NCI-H2081 treated with DMSO at 0.1 percent for 48 hours (cell line): ENCODE measurements at regions not wholly inside any gene's neighbourhood (a gene's known extent, or its start where the extent isn't known, plus 50 kb on each side); places are given as distances from the start of the nearest gene placed in this dataset.
"Not testable (repeated sequence)": the region's sequence is repeated elsewhere in the genome, so short reads cannot be mapped to it uniquely, and the experiment has no call there.

Experiments used
- DNase-seq: peaks from one replicate; lab custom pipeline; 2025; lab: John Stamatoyannopoulos, UW

DNA sequence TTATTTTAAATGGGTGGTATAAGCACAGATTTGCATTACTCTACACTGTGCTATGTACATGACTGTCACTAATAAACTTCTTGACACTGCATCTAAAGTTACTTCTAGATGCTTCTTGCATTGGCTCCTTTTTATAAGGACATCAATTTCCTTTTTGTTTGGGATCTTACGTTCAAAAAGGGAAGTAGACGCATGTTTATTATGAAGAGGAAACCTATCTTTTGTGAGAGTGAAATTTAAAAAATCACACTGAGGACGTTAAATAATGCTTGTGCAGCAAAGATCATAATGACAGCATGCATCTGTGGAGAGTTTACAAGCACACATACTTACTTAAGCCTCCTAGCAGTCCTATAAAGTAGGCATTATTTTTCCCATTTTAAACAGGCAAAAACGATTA is 479.5 kb downstream of the CD83 start:
- no peak for DNase-seq

DNA sequence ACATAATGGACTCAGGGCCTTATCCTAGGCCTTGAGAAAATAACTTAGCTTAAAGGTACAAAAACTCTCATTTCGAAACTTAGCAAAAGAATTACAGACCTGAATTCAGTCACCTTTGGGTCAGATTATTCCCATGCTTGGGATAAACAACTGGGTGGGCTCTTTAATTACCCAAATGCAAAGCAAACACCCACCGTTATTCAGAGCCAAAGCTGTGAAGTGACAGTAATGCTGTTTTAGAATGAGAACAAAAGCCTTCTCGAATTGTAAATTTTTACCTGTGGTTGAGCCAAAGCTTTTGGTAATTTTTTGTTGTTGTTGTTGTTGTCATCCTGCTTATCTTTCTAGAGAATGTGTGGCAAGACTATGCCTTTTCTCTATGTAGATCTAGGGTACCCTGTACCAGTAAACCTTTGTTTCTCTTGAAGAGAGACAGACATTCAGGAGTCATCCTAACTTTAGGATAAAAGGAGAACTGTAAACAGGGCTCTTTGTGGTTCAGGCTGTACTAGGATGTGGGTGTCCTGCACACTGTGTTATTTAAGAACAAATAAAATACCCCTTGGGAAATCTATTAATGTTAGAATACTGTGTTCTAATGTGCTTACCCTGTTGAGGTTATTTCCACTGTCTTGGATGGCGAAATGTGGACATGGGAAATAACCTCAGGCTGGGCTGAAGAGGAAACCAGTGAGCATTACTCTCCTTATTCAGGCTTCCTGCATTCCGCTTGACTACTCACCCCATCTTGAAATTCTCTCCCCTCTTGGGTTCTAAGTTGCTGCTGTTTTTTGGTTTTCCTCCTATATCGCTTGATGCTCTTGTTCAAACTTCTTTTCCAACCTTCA is 480.7 kb downstream of the CD83 start:
- no peak for DNase-seq

DNA sequence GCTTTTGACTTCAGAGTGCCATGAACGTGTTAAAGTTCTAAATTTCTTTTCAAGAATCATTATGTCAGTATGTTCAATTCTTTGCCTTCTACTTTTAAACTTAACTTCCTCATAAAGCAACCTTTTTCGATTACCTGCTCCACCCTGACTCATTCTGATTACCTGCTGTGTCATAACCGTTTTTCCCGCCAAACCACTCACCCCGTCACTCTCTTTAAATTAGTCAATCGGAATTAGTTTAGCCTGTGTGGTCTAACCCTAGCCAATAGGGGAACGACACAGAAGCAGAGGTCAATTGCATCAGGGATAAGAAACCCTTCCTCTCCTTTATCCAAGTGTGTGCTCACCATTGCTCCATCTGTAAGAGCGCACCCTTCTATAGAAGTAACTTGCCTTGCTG is 482.7 kb downstream of the CD83 start:
- DNase-seq = not testable (repeated sequence)

DNA sequence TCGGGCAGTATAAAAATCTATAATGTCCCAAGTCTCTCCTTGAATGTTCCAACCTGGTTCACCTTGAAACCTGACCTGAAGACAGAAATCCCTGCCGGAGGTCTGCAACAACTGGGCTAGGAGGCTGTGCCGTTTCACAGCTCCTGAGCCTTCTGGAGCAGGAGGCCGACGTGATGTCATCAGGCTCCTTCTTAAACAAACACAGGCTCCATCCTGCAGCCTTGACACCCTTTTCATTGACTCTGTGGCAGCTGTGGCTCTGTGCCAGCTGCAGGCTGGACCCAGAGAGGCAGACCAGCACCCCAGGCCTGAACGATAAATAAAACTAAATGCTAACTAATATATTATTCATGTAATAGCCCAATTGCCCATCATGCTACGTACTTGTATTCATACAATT is 483.9 kb downstream of the CD83 start:
- DNase-seq = peak; percentile 13

DNA sequence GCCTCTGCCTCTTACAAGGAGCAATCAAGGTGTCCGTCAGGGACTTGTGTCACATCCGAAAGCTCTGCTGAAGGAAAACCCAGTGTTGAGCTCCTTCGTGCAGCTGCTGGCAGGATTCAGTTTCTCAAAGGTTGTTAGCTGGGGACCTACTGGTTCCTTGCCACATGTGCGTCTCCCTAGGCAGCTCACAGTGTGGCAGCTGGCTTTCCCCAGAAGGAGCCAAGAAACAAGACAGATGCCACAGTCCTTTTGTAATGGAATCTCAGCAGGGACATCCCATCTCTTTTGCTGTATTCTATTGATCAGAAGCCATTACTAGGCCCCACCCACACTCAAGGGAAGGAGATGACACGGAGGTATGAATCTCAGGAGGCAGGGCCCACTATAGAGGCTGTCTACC is 488.8 kb downstream of the CD83 start:
- no peak for DNase-seq

DNA sequence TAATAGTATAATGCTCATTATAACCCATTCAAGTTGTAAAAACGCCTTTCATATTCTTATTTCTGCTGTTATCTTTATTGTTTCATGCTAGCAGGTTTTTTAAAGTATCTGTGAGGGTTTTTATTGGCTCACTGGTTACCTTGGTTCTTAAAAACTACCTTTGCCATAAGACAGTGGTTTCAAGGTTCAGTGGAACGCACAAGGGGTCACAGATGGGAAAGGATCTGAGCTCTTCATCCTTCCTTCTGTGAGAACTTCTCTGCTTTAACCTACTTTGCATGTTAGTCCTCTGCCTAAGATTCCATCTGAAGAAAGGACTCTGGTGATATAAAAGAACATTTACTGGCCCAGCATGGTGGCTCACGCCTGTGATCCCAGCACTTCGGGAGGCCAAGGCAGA is 492.6 kb downstream of the CD83 start:
- DNase-seq = no peak

DNA sequence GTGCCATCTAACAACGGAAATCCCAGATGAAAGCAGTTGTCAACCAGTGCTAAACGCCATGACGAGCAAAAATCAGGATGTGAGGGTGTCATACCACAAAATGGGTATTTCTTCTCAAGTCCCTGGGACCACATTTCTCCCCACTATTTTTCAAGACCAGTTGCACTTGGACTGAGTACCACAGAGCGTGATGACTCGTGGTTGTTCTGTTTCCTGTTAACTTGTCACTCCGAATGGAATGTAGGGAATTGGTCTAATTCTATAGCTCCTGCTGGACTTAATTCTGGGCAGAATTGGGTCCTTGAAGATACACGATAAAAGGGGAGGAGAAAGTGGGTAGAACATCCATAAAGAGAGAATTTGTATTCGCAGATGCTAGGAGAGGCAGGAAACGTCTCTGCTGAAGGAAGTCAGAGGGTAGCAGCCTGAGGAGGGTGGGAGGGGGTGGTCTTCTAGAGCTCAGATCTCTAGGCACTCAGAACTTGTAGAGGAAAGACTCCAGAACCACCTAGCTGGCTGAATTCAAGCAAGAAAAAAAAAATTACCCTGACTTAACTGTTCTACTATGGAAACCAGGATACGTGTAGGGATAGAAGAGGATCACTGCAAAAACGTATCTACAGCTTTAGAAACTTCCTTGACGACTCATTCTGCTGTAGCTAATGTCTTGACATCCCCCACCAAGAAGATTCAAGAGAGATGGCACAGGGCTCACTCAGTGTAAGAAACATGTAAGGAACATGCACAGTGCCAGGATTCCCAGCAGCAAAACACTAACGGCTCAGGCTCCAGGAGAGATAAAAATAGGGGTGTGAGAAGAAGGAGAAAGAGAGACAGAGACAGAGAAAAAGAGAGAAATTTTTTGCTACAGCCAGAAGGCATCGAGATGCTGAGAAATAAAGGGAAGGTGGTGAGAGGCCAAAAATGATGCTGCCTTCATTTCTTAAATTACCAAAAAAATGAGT is 494.7 kb downstream of the CD83 start:
- DNase-seq = no peak

DNA sequence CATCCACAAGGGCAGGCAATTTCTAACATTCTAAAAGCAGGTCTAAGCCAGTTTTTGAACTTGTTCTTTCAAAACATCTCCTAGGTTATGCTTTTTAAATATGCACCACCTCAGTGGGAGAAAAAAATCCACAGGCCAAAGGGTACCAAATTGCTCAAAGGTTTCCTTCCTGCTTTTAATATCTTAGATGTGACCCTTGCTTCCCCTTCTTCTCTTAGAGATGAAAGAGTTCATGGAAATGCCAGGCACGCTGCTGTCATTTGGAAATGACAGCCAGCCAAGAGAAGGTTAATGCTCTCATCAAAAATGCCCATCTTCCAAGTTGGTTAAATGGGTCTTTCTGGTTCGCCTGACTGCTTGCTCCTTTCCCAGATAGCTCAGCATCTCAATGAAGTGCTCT is 497.1 kb downstream of the CD83 start:
- DNase-seq = no peak

DNA sequence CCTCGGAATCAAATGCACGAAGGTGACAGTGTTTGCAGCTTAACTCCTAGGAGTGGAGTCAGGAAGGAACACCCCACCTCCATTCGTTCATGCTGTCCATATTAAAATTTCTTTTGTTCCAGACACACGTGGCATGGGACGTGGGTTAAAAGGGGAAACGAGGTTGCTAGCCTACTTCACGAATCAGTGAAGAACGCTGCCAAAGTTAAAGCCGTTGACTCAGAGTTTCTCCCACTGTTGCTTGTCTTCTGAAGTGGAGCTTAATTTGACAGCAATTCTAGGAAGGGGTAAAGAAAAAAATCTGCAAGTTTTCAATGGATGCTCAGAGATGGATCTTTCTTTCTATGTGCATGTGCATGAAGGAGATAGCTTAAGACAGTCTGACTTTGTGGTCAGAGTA is 499.1 kb downstream of the CD83 start:
- DNase-seq = no peak

DNA sequence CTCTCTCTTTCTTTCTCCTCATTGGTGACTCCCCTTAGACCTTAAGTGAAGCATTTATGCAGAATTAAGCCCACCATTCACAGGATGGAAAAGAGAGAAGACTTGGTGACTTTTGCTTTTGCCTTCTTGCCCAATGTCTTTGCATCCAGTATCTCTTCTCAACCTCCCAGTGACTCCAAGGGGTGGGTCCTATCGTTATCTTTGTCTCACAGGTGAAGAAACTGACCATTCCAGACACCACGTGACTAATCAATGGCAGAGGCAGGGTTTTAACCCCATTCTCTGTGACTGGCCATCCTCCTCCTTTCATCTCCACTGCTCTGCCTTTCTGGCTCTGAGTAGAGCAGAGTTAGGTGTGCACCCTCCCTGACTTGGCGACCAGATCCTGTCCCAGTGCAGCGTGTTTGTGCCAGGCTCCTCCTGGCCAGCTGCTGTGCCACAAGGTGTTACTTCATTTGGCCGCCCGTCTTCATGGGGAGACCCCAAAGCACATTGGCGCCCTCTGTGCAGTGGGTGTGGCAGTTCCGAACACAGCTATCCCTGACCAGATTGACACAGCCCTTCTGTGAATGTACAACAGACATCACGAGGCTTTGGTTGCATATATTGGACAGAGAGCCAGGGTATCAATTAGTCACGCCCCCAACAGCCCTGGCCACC is 501.3 kb downstream of the CD83 start:
- no peak for DNase-seq

DNA sequence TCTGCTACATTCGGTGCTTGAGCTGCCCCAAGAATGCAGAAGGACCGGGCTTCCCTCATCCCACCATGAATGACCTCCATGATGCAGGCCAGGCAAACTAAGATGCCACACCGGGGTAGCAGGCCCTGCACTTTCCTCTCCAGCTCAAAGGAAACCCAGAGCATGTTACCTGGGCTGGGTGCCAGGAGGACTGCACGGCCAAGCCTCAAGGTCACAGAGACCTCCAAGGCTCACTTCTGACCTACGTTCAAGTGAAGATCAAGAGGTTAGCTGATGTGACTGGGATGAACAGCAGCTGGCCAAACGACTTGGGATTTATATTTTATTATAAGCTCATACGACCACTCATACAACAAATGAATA is 501.8 kb downstream of the CD83 start:
- no peak for DNase-seq

DNA sequence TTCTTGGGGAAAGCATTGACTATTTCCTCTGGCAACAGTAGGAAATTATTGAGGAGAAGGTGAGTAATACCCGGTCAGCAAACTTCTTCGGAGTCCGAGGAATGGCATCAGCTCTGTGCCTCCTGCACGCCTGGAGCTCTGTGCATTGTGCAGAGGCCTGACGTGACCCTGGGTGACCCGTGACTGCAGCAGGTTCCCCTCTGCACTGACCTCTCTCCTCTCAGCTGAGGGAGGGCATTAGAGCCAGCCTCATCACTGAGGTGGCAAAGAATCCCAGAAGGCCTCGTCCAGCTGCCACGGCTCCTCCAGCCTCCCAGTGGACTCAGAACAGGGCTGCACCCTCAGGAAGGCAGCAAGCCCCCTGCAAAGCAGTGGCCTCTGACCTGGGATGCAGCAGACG is 502.9 kb downstream of the CD83 start:
- no peak for DNase-seq

DNA sequence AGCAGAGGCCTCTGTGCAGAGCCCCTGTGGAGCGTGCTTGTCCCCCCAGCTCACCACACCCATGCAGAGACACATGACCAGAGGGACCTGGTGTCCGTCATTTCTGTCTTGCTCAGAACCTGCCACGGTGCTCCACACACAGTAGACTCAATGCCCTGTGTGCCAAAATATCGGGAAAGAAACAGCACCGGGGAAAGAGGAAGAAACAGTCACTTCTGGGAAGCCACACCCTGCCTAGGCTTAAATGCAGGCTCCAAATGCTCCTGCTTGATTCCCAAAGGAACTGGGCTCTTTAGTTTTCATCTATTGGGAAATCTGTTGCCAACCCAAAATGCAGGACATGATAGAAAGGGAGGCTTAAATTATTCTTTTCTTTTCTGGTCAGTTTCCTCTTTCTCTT is 503.9 kb downstream of the CD83 start:
- no peak for DNase-seq

DNA sequence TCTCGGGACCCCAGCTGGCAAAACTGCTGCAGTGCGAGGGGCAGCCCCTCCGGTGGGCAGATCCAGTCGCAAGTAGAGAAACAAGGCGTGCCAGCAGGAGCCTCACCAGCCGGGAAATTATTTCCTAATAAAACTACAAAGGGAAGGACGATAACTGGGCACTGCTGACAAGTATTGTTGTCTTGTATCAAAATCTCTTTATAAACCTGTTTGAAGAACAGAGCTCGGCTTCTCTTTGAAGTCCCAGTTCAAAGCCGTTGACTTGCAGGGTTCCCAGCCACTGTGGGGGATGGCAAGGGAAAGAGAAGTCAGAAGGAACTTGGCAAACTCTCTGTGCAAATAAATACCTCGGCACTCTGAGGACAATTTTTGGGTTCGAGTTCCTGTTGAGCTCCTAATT is 504.5 kb downstream of the CD83 start:
- no peak for DNase-seq

DNA sequence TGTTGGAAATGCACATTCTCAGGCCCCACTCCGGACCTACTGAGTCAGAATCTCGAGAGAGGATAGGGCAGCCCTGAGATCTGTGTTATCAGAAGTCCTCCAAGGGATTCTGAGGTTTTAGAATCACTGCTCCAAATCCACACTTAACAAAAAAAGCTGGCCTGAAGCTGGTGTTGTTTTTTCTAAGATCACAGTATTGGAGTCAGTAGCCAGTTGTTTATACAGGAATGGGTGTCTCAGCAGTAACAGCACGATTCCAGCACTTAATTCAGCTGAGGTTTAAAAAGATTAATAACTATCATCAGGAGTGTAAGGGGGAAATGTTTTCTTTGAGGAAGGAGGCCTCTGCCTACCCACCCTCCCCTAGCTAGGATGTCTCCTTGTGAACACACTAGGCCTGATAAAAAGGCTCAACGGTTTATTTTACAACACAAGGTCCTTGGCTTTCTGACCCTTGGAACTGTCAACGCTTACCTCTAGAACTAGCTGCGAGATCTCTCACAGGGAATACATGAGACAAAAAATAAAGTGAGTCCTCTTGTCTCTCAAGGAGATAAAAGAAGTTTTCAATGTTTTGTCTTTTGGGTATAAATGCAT is 505.4 kb downstream of the CD83 start:
- no peak for DNase-seq

DNA sequence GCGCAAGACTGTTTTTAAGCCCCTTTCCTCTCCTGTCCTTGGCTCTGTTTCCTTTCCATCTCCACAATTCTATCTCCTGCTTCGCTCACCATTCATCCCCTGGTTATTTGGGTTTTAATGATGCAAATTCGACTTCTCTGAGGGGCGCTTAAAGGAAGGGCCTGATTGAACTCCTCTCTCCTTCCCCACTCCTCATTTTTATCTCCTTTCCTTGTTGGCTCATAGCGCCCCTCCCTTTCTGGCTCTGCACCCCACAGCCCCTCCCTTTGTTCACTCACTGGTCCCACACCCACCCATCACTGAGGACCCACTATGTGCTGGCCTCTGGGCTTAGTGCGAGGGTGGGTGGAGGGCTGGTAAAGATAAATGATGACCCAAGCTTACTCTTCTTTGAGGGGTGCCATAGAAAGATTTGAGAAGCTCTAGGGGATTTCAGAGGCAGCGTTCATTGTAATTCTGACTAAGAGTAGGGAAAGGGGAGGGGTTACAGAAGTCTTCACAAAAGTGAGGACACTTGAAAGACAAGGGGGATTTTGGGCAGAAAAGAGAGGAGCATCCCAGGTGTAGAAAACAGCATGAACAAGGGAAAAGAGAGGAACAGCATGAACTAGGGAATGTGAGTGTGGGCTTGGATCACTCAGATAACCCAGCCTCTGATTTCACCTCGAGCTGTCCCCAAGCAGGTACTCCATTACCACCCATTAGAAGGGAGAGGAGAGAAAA is 507.8 kb downstream of the CD83 start:
- no peak for DNase-seq

DNA sequence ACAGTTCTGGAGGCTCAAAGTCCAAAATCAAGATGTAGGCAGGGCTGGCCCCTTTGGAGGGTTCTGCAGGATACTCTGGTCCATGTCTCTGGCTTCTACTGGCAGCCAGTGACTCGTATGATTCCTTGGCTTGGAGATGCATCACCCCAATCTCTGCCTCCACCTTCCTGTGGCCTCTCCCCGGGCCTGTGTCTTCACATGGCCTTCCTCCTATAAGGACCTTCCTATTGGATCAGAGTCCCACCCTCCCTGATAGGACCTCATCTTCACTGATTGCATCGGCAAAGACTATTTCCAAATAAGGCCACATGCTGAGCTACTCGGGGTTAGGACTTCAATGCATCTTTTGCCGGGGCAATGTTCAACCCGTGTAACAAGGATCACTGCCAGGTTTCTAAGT is 509.0 kb downstream of the CD83 start:
- no peak for DNase-seq

DNA sequence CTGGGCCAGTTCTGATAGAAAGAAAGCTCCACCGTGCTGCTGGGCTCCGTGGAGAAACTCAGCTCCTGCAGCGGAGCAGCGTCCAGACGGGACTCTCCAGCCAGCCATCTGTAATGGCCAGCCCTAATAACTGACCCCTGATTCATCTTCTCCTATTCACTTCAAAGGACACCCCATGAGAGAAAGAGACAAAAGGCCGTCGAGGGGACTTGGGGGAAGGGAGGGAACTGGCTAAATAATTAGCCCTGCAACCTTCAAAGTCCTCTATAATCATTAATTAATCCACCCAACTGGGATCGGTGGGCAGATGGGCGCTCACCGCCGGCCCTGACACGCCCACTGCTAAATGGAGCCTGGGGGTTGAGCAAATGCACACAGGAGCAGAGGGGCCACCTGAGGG is 512.4 kb downstream of the CD83 start:
- no peak for DNase-seq

DNA sequence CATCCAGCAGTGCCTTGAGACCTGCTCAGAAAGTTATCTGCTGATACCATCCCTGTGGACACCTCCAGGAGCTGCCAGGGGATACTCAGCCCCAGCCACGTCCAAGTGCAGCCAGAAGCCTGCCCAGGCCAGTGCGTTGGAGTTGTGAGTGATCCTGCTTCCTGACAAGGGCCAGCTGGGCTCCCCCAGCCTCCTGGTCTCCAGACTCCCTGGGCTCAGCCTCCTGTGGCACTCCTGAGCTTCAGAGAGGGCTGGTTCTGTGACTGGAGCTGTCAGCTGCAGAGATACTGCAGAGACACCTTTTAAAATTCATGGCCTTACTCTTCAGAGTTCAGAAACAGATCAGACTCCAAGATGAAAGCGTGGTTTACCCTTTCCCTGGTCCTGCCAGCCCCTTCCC is 515.9 kb downstream of the CD83 start:
- DNase-seq = no peak

DNA sequence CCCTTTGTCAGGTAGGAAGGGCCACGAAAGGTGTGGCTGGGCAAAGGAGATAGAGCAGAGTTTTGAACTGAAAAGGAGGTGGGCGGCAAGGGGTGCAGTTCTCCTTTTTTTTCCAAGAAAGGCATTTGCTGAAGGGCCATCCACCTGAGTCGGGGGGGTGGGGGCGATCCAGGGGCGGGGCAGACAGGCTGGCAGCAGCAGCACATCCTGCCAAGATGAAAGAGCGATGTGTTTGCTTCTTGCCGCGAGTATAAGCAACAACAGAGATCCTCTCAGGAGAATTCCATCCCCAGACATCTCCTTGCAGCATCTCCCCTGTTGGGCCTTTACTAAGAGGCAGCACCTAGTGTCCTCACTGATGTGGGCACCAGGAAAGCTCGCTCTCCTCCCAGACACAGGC is 516.5 kb downstream of the CD83 start:
- DNase-seq = no peak

DNA sequence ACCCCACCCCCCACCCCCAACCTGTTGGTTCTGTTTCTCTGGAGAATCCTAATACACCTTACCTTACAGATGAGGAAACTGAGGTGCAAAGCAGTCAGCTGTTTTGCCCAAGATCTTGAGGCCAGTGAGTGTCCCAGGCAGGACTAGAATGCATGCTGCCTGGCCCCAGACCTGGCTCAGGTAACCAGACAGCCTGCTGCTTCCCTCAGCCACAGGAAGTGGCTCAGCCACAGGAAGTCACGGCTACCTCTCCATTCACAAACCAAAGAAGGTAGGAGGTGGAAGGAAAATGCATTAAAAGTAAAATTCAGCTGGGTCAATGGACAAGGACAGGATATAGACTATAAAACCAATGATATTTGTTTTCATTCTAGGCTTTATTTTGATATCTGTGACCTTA is 517.6 kb downstream of the CD83 start:
- DNase-seq = no peak
